OCI-LY3 (cell line): ENCODE measurements at regions not wholly inside any gene's neighbourhood (a gene's known extent, or its start where the extent isn't known, plus 50 kb on each side); places are given as distances from the start of the nearest gene placed in this dataset.

Experiments used
- EZH2phosphoT487 ChIP-seq: fragments of 200-600 bp; shearing (Covaris generic); IDR thresholded peaks from 2 replicates; pipeline ENCODE4 v1.6.1; 2018; ENCODE audit warnings: antibody characterized with exemption, mixed run types, low read depth
- TF ChIP-seq, protein P1 (sequence below): fragments of 200-600, 300-600 bp; sonication (generic); IDR thresholded peaks from 2 replicates; pipeline ENCODE4 v1.5.1; 2014; ENCODE audit warnings: antibody characterized with exemption, low read length, low read depth

DNA sequence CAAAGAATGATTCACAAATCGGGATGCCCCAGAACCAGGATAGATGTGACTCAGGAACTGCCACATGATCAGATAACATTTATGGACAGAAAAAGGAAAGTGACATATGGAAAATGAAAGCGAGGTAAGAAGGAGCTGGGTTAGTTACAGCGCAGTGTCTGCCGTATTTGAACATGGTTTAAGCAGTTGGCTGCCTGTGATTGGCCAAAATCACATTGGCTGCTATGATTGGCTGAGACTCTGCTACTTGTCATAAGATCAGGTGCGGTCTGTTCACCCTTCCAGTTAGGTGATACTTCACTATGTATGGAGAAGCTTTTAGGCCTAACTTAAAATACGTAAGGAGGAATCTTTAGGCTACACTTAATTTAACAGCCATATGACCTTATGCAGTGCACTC is 322.7 kb upstream of the HAND2 start:
- TF ChIP-seq, protein P1, sequence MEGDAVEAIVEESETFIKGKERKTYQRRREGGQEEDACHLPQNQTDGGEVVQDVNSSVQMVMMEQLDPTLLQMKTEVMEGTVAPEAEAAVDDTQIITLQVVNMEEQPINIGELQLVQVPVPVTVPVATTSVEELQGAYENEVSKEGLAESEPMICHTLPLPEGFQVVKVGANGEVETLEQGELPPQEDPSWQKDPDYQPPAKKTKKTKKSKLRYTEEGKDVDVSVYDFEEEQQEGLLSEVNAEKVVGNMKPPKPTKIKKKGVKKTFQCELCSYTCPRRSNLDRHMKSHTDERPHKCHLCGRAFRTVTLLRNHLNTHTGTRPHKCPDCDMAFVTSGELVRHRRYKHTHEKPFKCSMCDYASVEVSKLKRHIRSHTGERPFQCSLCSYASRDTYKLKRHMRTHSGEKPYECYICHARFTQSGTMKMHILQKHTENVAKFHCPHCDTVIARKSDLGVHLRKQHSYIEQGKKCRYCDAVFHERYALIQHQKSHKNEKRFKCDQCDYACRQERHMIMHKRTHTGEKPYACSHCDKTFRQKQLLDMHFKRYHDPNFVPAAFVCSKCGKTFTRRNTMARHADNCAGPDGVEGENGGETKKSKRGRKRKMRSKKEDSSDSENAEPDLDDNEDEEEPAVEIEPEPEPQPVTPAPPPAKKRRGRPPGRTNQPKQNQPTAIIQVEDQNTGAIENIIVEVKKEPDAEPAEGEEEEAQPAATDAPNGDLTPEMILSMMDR = no peak
- TF ChIP-seq EZH2phosphoT487 = no peak
